Muscle of arm (tissue), 1 donor: ENCODE measurements at regions not wholly inside any gene's neighbourhood (a gene's known extent, or its start where the extent isn't known, plus 50 kb on each side); places are given as distances from the start of the nearest gene placed in this dataset.

Experiments
- DNase-seq: peaks from one replicate; pipeline ENCODE4 v3.0.0-alpha.2; 2013

GRCh38 chr6:153231048-153231646, 100.1 kb upstream of the RGS17 start:
- peak; percentile 44 for DNase-seq

- DNase-seq: no peak
Observed at GRCh38 chr6:153218184-153218792, 87.2 kb upstream of the RGS17 start.

GRCh38 chr6:153216789-153217188, 85.7 kb upstream of the RGS17 start:
- DNase-seq: no peak

- DNase-seq: no peak
Observed at GRCh38 chr6:153215242-153215641, 84.2 kb upstream of the RGS17 start.

GRCh38 chr6:153214436-153214835, 83.4 kb upstream of the RGS17 start:
- DNase-seq: no peak

GRCh38 chr6:153210083-153210482, 79.0 kb upstream of the RGS17 start:
- no peak for DNase-seq

GRCh38 chr6:153208706-153209105, 77.6 kb upstream of the RGS17 start:
- DNase-seq: peak; percentile 23

- DNase-seq: no peak
Observed at GRCh38 chr6:153207617-153208016, 76.5 kb upstream of the RGS17 start.

- DNase-seq: no peak
Observed at GRCh38 chr6:153207006-153207405, 75.9 kb upstream of the RGS17 start.

GRCh38 chr6:153192943-153193885, 62.1 kb upstream of the RGS17 start:
- no peak for DNase-seq

GRCh38 chr6:153183925-153184324, 52.8 kb upstream of the RGS17 start:
- no peak for DNase-seq
